MCF 10A (cell line): ENCODE measurements at regions not wholly inside any gene's neighbourhood (a gene's known extent, or its start where the extent isn't known, plus 50 kb on each side); places are given as distances from the start of the nearest gene placed in this dataset.

ENCODE experiments used
- BruUV-seq: library from RNA; stranded (reverse); fragments of 400-500 nt; replicated peaks from 2 replicates; lab custom pipeline; 2021; lab: Mats Ljungman, UMichigan
- CTCF ChIA-PET: fragments of 300-600 bp; sonication (Branson Sonifier 250); formaldehyde crosslinking; extraction: SDS; loops from one replicate; lab custom pipeline; 2021; ENCODE audit warnings: antibody characterized with exemption, inconsistent platforms; lab: Yijun Ruan, JAX
- POLR2A ChIA-PET: fragments of 300-600, 350-650 bp; sonication (Branson Sonifier 250); formaldehyde crosslinking; extraction: SDS; loops from one replicate; lab custom pipeline; 2020; ENCODE audit warnings: antibody characterized with exemption, inconsistent platforms; lab: Yijun Ruan, JAX
- DNase-seq: peaks from one replicate; pipeline ENCODE4 v3.0.0-alpha.2; 2018; ENCODE audit not compliant: unreplicated experiment
- H3K27ac Mint-ChIP-seq: one replicate; pipeline ENCODE4 v1.8.0; 2022; ENCODE audit warnings: mild to moderate bottlenecking, low read depth, mixed read lengths; ENCODE audit not compliant: unreplicated experiment
- H3K27me3 Mint-ChIP-seq: one replicate; pipeline ENCODE4 v1.8.0; 2022; ENCODE audit warnings: mixed read lengths; ENCODE audit not compliant: insufficient read depth, unreplicated experiment
- H3K36me3 Mint-ChIP-seq: one replicate; pipeline ENCODE4 v1.8.0; 2022; ENCODE audit warnings: mild to moderate bottlenecking, moderate library complexity, mixed read lengths; ENCODE audit not compliant: insufficient read depth, unreplicated experiment
- H3K4me1 Mint-ChIP-seq: one replicate; pipeline ENCODE4 v1.8.0; 2022; ENCODE audit warnings: mixed read lengths; ENCODE audit not compliant: insufficient read depth, unreplicated experiment
- H3K4me3 Mint-ChIP-seq: one replicate; pipeline ENCODE4 v1.8.0; 2022; ENCODE audit warnings: mild to moderate bottlenecking, moderate library complexity, mixed read lengths; ENCODE audit not compliant: unreplicated experiment
- H3K9me3 Mint-ChIP-seq: one replicate; pipeline ENCODE4 v1.8.0; 2022; ENCODE audit warnings: mixed read lengths; ENCODE audit not compliant: unreplicated experiment
- intact Hi-C: fragments of 100-400 bp; cut with micrococcal nuclease; formaldehyde crosslinking; loops from 2 replicates; pipeline ENCODE4 v1.14.1; 2022
- TF ChIP-seq, protein P1 (sequence below): fragments of 200-600 bp; IDR thresholded peaks from one replicate; pipeline ENCODE4 v1.8.0; 2022; ENCODE audit warnings: antibody characterized with exemption, mild to moderate bottlenecking; ENCODE audit not compliant: unreplicated experiment

DNA sequence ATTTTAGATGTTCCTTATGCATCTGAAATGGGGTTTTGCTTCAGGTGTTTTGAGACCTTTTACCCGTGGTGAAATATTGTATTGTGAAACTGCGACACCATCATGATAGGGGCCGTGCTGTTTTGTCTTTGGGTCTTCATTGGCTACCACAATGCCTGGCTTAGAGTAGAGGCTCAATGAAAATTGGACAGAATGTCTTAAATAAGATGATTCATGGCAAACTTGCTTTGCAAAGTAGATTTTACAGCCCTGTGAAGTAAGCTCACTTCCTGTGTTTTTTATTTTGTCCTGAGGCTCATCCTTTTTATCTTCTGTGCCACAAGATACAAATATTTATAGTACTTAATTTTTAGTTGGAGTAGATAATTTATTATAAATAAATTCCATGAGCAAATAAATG is 111.3 kb upstream of the FRMD6 start:
- Mint-ChIP-seq H3K4me3 (peak overlapping the region; percentile 49), H3K4me1 (peaks cover 56% of the 10 kb centered on the region), H3K27me3 (no peaks in the 10 kb centered on the region), H3K9me3 (no peaks in the 10 kb centered on the region), H3K36me3 (peaks cover 3% of the 10 kb centered on the region), H3K27ac (peak overlapping the region; percentile 92)
- ChIA-PET CTCF (no interaction called here), POLR2A (interaction anchor here (0.6 to 6.0 kb wide), 13 partner anchors 11 to 222 kb away, joined by 3 to 41 read pairs (median 5); partner anchors contain the start of gene FRMD6)
- DNase-seq, result peak; percentile 50
- TF ChIP-seq, protein P1, sequence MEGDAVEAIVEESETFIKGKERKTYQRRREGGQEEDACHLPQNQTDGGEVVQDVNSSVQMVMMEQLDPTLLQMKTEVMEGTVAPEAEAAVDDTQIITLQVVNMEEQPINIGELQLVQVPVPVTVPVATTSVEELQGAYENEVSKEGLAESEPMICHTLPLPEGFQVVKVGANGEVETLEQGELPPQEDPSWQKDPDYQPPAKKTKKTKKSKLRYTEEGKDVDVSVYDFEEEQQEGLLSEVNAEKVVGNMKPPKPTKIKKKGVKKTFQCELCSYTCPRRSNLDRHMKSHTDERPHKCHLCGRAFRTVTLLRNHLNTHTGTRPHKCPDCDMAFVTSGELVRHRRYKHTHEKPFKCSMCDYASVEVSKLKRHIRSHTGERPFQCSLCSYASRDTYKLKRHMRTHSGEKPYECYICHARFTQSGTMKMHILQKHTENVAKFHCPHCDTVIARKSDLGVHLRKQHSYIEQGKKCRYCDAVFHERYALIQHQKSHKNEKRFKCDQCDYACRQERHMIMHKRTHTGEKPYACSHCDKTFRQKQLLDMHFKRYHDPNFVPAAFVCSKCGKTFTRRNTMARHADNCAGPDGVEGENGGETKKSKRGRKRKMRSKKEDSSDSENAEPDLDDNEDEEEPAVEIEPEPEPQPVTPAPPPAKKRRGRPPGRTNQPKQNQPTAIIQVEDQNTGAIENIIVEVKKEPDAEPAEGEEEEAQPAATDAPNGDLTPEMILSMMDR, result no peak
- intact Hi-C loops, result loop anchor here (10.0 kb wide), 1 partner anchor 234 kb away; no protein-coding TSS in a partner anchor
- no TSS peak for BruUV-seq

DNA sequence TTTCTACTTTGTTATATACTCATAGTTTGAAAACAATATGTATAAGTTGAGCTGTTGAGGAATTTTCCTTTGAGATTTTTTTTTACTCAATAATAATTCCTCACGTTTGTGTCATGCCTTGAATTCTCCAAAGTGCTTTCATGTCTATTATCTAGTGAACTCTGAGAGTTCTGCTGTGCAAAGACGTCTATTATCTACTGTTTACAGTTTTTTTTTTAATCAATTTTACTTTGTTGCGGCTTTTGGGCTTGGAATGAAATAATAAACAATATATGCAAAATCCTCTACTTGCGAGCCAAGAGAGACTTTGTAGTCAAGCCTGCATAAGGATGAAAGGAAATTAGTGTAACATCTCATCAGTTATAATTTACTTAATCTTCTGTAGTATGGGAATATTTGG is 107.2 kb upstream of the FRMD6 start:
- ChIA-PET POLR2A (interaction anchor here (0.6 to 7.7 kb wide), 14 partner anchors 9 to 210 kb away, joined by 3 to 124 read pairs (median 4); partner anchors contain the start of gene FRMD6), CTCF (no interaction called here)
- no peak for DNase-seq
- Mint-ChIP-seq H3K4me1 (peaks cover 69% of the 10 kb centered on the region), H3K27me3 (no peaks in the 10 kb centered on the region), H3K36me3 (no peaks in the 10 kb centered on the region), H3K27ac (peak overlapping the region; percentile 94), H3K4me3 (no peak overlapping the region), H3K9me3 (no peaks in the 10 kb centered on the region)
- TF ChIP-seq, protein P1, result no peak
- BruUV-seq, result no TSS peak
- intact Hi-C loops, result loop anchor here (10.0 kb wide), 1 partner anchor 230 kb away; no protein-coding TSS in a partner anchor

DNA sequence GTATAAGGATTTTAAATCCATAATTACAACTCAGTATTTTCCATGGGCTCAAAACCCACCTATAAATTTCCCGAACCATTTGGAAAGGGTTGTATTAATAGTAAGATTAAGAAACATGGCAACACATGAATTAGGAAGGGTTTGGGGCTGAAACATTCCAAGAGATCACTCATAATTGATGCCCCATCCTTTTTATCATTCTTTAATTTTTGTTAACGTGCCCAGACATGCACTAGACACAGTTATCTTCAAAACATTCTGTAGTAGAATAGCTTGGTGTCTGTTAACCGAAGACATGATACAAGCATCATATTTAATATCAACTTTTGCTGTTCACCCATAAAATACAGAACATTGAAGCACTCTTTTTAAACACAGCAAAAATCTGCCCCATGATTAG is 106.8 kb upstream of the FRMD6 start:
- Mint-ChIP-seq H3K27me3 (no peaks in the 10 kb centered on the region), H3K4me1 (peaks cover 65% of the 10 kb centered on the region), H3K36me3 (no peaks in the 10 kb centered on the region), H3K9me3 (no peaks in the 10 kb centered on the region), H3K4me3 (peak overlapping the region; percentile 57), H3K27ac (peak overlapping the region; percentile 94)
- BruUV-seq, result no TSS peak
- intact Hi-C loops, result loop anchor here (5.0 to 10.0 kb wide), 2 partner anchors 230 to 263 kb away; no protein-coding TSS in a partner anchor
- CTCF ChIA-PET, result interaction anchor here (0.6 to 1.4 kb wide), 4 partner anchors 11 to 213 kb away, joined by 3 to 4 read pairs (median 4); no protein-coding TSS in a partner anchor
- DNase-seq, result peak; percentile 24
- TF ChIP-seq, protein P1, result no peak
- POLR2A ChIA-PET, result interaction anchor here (0.6 to 7.7 kb wide), 24 partner anchors 9 to 263 kb away, joined by 3 to 124 read pairs (median 3); partner anchors contain the start of gene FRMD6

DNA sequence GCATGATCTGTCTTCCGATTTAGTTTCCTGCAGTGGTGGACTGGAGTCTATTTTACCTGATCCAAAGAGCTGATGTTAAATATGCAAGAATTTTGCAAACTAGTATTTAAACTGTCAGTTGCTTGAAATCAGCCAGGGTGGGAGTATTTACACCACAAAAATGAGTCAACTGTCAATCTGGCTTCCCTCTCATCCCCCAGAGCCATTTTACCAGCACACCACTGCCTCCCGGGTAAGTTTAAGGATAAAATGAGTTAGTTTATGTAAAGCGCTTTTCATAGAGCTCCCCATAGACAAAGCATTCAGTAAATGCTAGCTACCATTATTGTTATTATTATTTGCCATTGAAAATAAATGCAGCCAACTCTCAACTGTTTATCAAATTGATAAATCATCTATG is 106.3 kb upstream of the FRMD6 start:
- Mint-ChIP-seq H3K4me1 (peaks cover 60% of the 10 kb centered on the region), H3K4me3 (peak overlapping the region; percentile 57), H3K27ac (peak overlapping the region; percentile 94), H3K27me3 (no peaks in the 10 kb centered on the region), H3K36me3 (no peaks in the 10 kb centered on the region), H3K9me3 (no peaks in the 10 kb centered on the region)
- POLR2A ChIA-PET, result interaction anchor here (0.5 to 7.7 kb wide), 33 partner anchors 8 to 446 kb away, joined by 3 to 124 read pairs (median 3); partner anchors contain the start of gene FRMD6
- peak; percentile 53 for DNase-seq
- intact Hi-C loops, result loop anchor here (5.0 to 10.0 kb wide), 2 partner anchors 229 to 263 kb away; no protein-coding TSS in a partner anchor
- TF ChIP-seq, protein P1, result no peak
- BruUV-seq, result no TSS peak
- CTCF ChIA-PET, result interaction anchor here (0.6 to 1.4 kb wide), 7 partner anchors 12 to 214 kb away, joined by 3 to 5 read pairs (median 4); no protein-coding TSS in a partner anchor
